Esophagus muscularis mucosa (tissue), 3 donors: ENCODE measurements at regions not wholly inside any gene's neighbourhood (a gene's known extent, or its start where the extent isn't known, plus 50 kb on each side); places are given as distances from the start of the nearest gene placed in this dataset.

Experiments
- CTCF ChIP-seq, 3 experiments: fragments of 200-600 bp in 2 of 3; fragments of 450-650 bp in 1 of 3; sonication (generic) in 2 of 3; IDR thresholded peaks; one replicate each; pipeline ENCODE4 v1.5.1; 2017 to 2019; ENCODE audit warnings: antibody characterized with exemption in 3 of 3, mild to moderate bottlenecking in 2 of 3, moderate library complexity in 1 of 3
- EP300 ChIP-seq: sonication (generic); formaldehyde crosslinking; IDR thresholded peaks from one replicate; pipeline ENCODE4 v1.6.1; 2017; ENCODE audit warnings: antibody characterized with exemption

- TF ChIP-seq CTCF (IDR thresholded peaks at IDR 0.05) = no peak
- no peak for TF ChIP-seq EP300
Observed at GRCh38 chr12:62136496-62136895, 123.7 kb upstream of the USP15 start.
